HG02884 (cell line): ENCODE measurements at regions not wholly inside any gene's neighbourhood (a gene's known extent, or its start where the extent isn't known, plus 50 kb on each side); places are given as distances from the start of the nearest gene placed in this dataset.
"Not testable (repeated sequence)": the region's sequence is repeated elsewhere in the genome, so short reads cannot be mapped to it uniquely, and the experiment has no call there.

Experiments
- ATAC-seq: cut with Tn5 transposase; IDR thresholded peaks from one replicate; pipeline ENCODE4 v1.9.1; 2021; ENCODE audit warnings: mild to moderate bottlenecking, moderate library complexity; ENCODE audit not compliant: unreplicated experiment

DNA sequence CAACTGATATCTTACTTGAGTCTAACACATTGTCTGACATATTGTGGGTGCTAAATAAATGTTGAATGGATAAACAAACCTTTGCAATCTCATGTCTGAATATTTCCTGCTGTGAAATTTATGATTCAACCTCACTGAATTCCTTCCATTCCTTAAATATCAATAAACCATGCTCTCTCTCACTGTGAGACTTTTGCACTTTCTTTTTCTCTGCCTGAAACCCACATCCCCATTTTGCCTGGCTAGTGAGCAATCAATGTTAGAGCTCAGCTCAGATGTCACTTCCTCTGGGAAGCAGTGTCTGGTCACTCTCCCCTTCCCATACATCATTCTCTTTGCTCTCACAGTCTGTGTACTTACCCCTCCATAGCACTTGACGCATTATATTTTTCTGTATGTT, 383.7 kb upstream of the TRPC7 start:
- no peak for ATAC-seq

DNA sequence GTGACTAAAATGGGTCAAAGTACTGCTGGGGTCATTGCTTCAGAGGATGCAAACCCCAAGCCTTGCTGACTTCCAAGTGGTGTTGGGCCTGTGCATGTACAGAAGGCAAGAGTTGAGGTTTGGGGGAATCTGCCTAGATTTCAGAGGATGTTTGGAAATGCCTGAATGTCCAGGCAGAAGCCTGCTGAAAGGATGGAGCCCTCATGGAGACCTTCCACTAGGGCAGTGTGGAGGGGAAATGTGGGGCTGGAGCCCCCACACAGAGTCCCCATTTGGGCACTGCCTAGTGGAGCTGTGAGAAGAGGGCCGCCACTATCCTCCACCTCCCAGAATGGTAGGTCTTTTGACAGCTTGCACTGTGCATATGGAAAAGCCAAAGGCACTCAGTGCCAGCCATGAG, 377.7 kb upstream of the TRPC7 start:
- ATAC-seq: no peak

DNA sequence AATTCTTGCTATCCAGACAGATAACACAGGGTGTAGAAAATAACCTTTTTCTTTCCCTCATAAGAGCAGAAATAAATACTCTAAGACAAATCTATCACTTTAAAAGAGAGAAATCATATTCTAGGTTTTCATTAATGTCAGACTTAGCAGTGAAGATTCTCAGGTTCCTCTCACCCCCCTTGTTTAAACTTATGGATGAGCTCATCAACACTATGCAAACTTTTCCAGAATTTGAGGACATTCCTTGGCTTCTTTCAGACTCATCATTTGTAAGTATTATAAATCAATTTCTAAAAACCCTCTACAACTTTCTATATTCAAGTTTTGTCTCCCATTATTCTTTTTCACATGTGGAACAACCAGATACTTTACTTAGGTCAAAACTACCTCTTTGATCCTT, 374.9 kb upstream of the TRPC7 start:
- no peak for ATAC-seq

- not testable (repeated sequence) for ATAC-seq
These were observed 373.9 kb upstream of the TRPC7 start for GRCh38 chr5:136739271-136739670.

DNA sequence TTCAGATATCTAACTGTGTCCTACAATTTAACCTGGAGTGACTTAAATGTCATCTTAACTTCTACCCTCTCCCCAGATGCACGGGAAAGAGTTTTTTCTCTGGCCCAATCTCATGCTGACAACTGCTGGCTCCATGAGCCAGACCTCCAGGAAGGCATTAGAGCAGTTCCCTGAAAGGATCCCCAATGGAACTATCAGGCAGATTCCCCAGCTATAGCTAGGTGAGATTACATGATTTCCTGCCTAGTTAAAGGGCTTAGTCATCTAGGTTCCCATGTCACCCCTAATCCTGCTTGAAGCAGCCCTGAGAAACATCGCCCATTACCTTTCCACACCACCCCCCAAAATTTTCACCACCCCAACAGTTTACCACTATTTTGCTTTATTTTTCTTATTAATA, 373.5 kb upstream of the TRPC7 start:
- no peak for ATAC-seq

GRCh38 chr5:136736021-136736420, 370.7 kb upstream of the TRPC7 start:
- ATAC-seq: no peak

DNA sequence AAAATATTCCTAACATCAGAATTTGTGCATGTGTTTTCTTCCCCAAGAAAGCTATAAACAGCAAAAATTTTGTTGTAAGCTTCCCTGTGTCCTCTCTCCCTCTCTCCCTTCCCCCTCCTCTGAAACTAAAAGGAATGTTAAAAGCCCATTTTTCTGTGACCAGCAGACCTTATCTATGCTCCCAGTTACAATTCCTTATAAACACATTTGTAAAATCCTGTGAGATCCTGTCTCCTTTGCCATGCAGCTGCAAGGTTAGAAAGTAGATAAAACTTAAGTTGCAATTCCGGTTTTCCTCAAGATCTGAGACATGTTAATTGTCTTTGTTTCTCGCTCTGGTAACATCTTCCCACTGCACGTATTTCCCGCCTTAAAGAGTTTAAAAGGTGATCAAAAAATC, 370.3 kb upstream of the TRPC7 start:
- ATAC-seq: not testable (repeated sequence)

GRCh38 chr5:136734628-136735027, 369.3 kb upstream of the TRPC7 start:
- no peak for ATAC-seq

GRCh38 chr5:136732751-136733150, 367.4 kb upstream of the TRPC7 start:
- ATAC-seq: no peak

DNA sequence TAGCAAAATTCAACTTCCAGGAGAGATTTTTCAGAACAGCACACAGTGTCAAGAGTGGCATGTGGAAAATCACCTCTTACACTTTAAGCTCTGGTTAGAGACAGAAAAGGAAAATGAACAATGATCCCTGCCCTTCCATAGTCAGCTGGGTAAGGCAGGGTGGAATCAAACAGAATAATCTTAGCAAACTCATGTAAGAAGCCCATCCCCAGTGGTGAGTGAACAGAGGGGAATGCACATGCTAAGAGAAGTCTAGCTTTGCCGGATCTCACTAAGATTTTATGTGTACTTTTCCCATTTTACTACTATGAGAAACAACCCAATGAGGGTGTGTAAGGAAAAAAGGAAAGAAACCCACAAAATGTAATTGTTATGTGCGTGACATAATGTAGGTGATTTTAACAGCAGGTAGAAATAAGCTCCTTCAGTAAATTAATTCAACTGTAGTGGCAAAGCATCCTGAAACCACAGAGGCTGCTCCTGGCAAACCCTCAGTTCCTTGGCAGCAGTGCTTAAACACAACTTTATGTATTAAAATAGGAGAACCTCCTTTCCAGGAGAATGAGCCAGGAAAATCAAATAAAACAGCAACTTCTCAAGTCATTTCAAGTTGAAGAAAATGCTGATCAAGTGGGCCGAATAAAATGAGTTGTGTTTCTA, 366.0 kb upstream of the TRPC7 start:
- no peak for ATAC-seq

DNA sequence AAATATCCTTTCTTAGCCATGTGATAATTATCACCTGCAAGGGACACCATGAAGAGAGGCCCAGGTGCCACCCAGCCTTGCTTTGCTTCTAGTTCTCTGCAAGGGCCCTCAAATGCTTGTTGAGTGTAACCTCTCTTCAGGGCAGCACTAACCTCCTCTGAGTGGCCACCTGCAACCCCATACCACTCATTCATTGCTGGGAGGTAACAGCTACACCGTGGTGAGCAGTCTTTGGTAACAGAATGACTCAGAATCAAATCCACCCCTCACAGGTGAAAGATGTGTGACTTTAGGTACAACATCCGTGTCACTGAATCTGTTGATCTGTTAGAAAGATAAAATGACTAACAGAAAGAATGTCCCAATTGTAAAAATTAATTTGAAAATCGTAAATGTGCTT, 365.1 kb upstream of the TRPC7 start:
- no peak for ATAC-seq

DNA sequence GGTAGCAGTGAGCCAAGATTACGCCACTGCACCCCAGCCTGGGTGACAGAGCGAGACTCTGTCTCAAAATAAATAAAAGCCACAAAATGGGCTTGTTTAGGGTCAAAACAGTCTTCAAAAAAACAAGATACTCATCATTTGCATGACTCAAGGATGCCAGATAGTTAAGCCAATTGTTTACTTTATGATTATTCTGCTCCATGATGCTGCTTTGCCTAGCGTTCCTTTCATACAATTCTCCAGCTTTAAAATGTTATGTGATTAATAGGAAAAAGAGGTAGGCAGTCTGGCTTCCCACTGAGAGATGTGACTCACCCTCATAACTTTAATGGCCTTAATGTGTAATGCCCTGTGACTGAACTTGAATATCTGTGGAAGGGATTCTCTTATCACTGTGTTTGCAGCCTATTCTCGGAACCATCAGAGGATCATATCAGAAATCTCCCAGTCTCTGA, 364.6 kb upstream of the TRPC7 start:
- no peak for ATAC-seq

DNA sequence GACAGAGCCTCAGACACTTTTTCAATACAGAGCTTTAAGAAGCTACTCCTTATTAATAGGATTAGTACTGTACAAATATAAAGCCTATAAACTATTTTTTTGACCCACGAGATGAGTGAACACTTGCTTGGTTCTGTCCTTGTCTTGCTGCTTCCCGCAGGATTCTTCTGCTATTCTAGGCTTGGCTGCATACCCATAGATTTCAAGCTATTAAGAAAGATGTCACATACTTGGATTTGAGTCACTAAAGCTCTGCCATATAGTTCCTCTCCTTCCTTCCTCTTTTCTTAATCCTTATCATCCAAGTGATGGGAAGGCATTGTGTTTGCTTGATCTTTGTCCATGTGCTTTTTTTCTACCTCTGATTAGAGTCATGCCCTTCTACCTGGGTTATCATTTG, 361.2 kb upstream of the TRPC7 start:
- no peak for ATAC-seq

GRCh38 chr5:136724161-136724560, 358.8 kb upstream of the TRPC7 start:
- no peak for ATAC-seq

GRCh38 chr5:136722581-136722980, 357.2 kb upstream of the TRPC7 start:
- no peak for ATAC-seq

DNA sequence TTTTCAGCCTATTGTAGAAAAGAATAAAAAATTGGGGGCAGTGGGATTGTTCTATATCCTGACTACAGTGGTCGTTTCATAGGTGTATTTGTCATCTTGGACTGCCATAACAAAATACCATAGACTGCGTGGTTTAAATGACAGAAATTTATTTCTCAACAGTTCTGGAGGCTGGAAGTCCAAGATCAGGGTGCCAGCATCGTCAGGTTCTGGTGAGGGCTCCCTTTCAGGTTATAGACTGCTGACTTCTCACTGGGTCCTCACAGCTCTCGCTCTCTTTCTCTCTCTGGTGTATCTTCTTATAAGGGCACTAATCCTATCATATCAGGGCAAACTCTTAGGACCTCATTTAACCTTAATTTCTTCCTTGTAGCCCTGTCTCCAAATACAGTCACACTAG, 356.7 kb upstream of the TRPC7 start:
- no peak for ATAC-seq

- ATAC-seq: no peak
These were observed 355.3 kb upstream of the TRPC7 start for GRCh38 chr5:136720674-136721073.

DNA sequence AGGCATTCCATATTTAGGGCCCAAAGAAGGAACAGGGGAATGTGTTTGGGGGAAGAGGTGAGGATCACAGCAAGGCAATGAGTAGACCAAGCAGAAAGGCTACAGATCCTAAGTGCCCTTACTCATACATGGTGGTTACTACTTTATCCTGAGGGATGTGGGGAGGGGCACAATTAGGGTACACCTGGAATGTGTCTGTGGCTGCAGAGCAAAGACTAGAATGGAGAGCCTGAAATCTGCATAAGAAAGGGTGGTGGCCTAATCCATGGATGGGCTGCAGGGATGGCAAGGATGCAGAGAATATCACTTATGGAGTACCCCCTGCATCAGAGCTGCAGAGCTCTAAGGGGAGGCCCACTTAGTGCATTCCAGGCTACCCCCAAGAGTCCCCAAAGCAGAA, 352.6 kb upstream of the TRPC7 start:
- no peak for ATAC-seq

GRCh38 chr5:136714286-136714685, 348.9 kb upstream of the TRPC7 start:
- ATAC-seq: no peak

GRCh38 chr5:136712628-136713027, 347.3 kb upstream of the TRPC7 start:
- no peak for ATAC-seq

GRCh38 chr5:136710834-136711233, 345.5 kb upstream of the TRPC7 start:
- no peak for ATAC-seq

- no peak for ATAC-seq
These were observed 338.4 kb upstream of the TRPC7 start for GRCh38 chr5:136703706-136704105.

- no peak for ATAC-seq
These were observed 337.7 kb upstream of the TRPC7 start for GRCh38 chr5:136703036-136703435.
